HG02610 (cell line): ENCODE measurements at regions not wholly inside any gene's neighbourhood (a gene's known extent, or its start where the extent isn't known, plus 50 kb on each side); places are given as distances from the start of the nearest gene placed in this dataset.

Experiments used
- ATAC-seq: cut with Tn5 transposase; IDR thresholded peaks from one replicate; pipeline ENCODE4 v1.9.1; 2021; ENCODE audit warnings: mild to moderate bottlenecking, moderate library complexity; ENCODE audit not compliant: unreplicated experiment

DNA sequence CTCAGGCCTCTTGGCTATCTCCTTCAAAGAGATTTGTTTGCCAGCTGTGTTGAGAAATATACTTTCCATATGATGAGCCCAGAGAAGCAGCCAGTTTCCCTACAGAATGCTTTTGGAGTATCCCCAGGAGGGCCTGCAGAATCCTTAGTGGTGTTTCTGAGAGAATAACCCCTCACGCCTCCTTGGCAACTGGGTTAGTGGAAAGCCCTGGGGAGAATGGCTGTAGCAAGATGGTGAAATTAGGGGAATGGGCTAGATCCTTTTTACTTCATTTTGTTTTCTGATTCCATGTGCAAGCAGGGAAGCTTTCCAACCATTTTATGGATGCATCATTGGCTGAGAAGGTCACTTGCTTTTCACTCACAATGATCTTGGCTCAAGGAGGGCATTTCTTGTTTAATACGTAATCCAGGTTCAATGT, 364.6 kb downstream of the DMRT2 start:
- ATAC-seq, result no peak

DNA sequence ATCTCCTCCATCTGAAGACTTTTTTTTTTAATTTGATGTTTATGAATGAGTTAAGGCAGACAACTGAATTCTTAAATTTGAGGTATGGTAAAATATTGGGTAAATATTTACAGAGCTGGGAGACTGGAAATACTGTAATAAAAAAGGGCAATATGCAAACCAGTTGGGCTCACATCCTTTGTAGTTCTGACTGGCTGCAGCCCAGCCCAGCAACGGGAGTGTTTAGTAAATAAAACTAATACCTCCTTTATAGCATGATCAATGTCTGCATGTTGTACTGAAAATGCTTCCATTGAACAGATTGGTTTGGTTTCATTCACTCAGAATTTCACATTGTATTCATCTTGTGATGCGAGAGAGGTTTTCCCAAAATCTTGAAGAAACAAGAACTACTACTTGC, 365.0 kb downstream of the DMRT2 start:
- ATAC-seq, result no peak

DNA sequence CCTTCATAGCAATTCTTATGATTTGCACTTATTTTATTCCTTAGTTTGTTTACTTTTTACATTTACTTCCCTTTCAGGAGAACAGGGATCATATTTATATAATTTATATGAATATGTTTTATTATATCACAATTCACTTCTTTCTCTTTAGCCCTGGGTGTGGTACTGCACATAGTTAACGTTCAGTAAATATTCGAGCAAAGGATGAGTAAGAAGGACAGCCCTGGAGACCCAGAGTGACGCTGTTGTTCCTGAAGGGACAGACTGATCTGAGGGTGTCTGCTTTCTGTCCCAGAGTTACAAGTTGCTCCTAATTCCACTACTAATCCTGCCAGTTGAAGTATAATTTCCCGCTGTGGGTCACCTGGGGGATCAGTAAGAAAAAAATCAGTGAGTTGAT, 366.1 kb downstream of the DMRT2 start:
- no peak for ATAC-seq

DNA sequence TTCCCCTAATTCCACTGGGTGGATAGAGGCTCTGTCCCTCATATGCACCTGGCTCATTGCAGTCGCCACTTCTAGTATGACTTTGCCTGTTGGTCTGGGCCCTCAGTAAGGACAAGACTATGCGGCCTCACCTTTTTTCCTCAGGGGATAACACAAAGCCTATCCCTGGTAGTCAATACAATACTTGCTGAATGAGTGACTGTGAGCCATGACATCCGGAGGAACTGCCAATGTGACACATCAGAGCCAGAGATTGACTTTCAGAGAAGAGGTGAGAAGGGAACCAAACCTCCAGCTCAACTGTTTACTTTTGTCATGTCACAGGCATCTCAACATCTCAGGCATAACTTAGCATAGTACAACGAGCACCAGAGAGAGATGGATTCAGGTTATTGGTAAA, 371.3 kb downstream of the DMRT2 start:
- no peak for ATAC-seq

DNA sequence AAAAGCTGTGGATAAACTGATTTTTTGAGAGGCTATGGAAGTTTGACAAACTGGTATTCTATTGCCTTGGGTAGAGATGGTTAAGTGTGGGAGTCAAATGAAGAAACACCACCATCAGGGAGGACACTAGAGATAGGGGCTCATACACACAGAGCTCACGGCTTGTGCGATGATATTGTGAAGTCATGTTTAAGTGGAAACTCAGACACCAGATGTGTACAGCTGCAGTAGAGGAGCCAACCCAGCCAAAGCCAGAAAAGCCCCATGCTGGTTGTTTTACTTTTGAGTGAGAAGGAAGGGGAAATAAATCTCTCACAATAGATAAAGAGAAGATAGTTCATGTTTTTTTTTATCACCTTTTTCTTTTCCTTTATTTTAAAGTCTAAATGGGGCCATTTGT, 377.7 kb downstream of the DMRT2 start:
- ATAC-seq, result no peak

DNA sequence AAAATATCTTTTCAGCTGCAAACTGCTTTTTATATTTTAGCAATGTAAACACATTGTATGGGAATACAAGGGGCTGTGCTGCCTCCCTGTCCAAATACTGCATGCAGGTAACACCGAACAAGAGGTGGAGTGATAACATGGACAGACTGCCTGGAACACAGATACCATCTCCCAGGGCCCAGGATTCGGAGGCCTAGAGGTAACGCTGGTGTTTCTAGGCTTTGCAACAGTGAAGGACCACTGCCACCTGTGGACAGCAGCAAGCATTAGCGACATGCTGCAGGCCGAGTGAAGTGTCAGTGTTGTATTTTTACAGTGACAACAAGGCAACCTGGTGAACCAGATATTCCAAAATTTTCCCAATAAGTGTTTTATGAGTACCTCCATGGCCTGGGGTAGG, 379.1 kb downstream of the DMRT2 start:
- no peak for ATAC-seq

DNA sequence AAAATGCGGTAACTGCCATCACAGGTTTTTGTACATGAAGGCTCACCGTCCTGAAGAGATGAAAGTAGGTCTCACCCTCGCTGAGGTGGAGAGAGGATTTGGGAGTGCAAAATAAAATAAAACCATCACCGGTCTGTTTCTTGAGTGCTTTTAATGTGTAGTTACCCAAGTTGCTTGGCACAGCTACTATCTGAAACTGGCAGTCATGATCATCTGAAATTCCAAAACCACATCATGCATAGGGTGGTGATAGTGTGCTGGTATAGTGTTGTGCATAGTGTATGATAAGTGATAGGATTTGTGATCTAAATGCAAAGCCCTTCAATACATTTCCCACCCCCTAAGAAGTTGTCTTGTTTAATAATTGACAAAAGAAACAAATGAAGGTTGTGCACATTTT, 381.3 kb downstream of the DMRT2 start:
- ATAC-seq, result no peak

DNA sequence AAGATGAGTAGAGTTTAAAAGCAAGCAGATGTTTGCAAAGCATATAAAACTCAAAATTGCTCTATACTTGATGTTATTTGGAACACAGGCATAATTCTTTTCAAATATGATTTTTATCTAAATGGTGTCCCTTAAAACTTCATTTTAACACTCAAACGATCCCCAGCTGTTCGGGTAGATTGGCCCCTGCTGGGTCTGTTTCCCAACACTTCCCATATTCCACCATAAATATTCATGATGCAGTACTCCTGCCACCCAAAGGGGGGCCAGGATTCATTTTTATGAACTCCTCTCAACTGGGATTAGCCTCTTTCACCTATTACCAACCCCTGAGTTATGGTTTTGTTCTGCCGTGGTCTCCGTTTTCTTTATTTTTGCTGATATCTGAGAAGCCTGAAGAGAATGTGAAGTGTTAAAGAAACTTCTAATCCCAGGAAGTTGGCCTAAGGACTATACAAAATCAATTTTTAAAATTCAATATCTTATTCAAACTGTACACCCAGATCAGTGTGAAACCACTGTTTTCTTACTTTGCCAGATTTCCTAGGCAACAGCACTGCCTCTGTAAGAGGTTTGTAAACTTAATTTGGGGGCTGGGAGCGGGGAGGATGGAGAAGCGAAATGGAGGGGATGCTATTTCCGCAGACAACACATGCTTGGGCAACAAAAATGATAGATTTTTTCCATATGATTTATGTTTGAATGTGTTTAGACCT, 384.1 kb downstream of the DMRT2 start:
- ATAC-seq, result no peak

DNA sequence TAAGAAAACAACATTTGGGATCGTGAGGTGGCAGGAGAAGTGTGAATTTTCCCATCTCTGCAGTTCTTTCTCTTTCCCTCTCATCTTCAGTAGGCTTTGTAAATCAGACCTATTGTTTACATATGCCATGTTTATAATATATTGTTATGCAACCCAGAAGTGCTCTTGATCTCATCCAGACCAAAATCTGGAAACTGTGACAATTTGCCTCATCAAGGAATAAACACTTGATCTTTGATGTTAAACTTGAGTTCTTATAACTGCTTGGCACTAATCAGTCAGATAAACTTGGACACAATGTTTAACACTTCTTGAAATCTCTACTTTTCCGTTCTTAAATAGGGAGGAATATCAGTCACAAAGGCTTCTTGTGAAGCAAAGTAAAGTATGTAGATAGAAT, 384.7 kb downstream of the DMRT2 start:
- no peak for ATAC-seq

DNA sequence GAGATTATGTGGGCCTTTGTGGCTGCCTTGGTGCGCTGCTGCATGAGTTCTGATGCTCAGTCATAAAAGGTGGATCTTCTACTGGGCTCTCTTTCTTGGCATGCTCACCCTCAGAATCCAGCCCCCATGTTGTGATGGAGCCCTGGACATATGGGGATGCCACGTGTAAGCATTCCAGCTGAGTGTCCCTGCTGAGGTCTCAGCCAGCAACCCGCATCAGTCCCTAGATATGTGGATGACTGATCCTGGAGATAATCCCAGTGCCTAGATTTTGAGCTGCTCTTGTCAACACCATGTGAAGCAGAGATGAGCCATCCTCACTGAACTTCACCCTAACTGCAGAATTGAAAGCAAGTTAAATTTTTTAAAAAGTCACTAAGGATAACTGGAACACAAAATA, 390.1 kb downstream of the DMRT2 start:
- no peak for ATAC-seq

DNA sequence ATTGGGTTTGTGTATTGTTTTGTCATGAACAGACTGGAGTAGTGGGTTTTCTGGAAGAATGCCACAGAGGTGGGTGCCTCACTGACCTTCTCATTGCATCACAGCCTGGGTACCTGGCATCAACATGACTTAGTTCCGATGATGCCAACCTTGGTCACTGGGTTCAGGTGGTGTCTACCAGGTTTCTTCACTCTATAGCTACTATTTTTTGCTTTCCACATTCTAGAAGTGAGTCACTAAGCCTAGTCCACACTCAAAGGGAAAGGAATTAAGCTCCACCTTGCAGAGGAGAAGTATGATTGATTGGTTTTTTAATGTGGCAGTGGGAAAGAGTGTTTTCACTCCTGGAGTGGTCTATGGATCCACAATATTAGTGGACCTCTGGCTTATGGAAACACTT, 391.9 kb downstream of the DMRT2 start:
- ATAC-seq, result no peak

DNA sequence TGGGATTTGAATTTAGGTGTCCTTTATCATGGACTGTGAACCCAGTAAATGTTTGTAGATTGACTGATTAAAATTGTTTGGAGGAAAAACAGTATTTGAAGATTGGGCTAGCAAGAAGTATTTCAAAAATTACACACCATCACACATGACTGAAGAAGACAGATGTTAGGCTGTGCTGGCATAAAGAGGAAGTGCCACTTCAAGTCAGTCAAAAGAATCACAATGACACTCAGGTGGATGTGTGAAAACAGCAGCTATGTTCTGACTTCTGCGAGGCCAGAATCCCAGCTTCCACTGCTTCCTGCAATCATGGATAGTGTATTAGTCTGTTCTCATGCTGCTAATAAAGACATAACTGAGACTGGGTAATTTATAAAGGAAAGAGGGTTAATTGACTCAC, 393.3 kb downstream of the DMRT2 start:
- ATAC-seq, result no peak

DNA sequence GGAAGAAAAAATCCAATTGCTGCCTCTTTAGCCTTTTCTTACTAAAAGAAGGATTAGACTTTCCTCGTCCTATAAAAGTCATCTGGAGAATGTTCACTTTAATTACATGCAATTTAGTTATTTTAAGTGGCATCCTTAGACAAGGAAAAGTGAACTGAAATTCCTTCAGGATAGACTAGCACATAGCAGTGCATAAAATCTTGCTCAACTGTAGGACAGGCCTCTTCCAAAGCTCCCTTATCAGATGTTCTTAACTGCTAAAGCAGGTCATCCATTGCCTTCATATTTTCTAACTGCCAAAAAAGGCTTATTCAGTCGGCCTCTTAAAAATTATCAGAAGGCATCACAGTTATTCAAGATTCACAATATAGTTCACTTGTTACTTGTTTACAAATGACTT, 396.5 kb downstream of the DMRT2 start:
- no peak for ATAC-seq

DNA sequence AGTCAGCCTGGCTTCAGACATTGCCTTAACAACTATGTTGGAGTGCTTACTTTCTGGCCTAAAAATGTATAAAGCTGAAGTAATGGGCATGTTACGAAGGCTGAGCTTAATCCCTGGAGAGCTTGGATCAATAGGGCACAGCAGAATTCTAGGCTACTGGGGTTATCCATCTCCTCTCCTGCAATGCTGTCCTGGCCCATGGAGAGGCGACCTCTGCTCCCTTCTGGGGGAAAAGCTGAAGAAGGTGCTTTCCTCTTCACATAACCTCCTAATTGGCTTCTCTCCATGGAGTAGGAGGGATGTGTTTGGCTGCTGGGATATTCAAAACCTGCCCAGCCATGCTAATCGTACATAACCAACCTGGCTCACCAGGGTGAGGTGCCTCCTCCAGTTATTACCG, 403.5 kb downstream of the DMRT2 start:
- ATAC-seq, result no peak

DNA sequence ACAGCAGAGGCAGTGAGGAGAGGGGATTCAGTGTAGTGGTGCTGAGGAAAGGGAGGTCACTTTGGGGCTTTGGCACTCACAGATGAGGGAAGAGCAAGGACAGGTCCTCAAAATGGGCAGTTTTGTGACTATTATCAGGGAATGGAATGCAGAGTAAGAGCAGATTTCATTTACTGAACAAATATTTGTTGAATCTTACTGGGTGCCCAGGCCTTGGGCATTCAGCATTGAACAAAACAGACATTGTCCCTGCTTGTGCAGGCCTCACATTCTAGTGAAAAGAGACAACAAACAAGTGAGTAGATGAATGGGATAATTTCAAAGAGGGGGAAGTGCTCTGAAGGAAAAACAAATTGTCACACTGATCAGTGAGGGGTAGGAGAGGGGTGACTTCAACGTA, 404.1 kb downstream of the DMRT2 start:
- ATAC-seq, result no peak

DNA sequence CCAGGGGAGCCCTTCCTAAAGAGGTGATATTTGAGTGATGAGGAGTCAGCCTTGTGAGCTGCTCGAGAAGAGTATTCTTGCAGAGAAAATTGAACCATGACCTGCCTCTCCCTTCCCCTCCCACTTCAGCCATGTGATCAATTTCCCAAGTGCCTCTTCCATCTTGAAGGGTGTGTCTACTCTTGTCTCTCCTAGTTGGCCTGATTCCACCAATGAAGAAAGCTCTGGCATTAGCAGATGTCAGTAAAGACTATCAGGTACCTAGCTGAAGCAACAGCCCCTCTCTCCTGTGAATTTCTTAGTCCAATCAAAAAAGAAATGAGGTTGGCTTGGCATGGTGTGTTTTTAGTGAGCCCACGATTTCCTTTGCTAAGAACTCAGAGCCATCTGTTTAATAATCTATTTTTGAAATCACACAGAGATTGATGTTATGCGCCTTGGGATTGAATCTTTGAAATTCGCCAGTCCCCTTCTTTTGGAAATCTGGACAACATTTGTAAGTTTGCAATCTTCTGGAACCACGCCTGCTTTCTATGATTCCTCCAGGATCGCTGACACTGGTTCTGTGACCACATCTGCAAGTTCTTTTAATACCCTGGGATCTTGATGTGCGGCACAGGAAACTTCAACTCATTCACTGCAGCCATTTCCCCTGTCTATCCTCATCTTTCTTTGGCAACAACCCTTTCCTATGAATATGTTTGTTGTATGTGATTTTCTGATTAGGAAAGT, 404.6 kb downstream of the DMRT2 start:
- ATAC-seq, result no peak

DNA sequence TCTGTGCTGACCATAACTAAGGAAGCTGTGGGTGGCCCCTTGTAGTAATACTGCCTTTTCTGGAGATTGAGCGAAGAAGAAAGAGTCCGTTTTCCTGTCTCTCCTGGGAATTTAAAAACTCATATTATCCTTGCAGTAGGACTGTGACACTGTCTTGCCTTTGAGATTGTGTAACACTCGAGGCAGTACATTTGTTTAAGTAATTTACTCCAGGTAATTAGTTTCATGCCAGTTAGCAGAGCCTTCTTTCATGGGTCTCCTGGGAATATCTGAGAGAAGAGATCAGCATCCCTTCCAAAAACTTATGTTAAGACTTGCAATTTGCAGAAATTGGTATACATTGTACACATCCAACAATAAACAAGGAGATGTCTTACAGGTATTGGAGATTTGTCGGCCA, 405.6 kb downstream of the DMRT2 start:
- ATAC-seq, result no peak

DNA sequence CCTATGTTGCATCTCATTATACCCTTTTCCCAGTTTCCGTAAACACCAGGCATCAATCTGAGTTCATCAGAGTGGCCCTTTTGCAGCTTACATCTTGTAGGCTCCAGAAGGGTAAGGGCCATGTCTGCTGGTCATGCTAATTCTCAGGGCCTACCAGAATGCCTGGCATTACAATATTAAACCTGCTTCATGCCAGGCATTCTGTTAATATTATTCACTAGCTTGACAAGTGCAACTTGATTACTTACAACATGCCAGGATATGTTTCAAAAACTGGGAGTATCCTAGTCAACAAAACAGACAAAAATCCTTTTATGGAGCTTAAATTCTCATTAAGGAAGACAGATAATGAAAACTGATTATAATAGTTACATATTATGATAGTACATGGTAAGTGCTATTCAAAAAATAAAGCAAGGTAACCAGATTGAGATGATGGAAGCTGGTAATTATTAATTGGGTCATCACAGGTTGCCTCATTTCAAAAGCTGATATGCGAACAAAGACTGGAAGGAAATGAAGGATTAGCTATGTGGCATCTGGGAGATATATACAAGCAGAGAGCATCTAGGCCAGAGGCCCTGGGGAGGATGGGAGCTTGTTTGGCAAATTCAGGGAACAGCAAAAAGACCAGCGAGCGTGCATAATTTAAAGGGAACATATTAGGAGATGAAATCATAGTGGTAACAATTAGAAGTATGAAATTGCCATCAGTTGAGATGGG, 406.3 kb downstream of the DMRT2 start:
- no peak for ATAC-seq

DNA sequence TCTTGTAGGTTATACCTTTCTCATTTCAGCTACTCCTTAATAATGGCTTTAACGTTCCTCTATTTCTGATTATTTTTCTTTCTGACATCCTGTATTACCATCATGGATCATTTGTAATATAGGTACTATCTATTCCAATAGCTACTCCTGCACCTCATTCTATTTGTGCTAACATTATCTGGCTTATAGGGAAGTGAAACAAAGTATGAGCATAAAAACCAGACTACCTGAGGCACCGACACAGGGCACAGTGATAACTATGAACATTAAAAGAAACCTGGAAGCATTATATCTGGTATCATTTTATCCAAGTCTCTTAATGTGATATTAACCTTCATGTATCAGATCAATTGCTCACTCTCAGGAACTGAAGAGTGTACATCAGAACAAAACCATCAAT, 407.3 kb downstream of the DMRT2 start:
- ATAC-seq, result no peak

DNA sequence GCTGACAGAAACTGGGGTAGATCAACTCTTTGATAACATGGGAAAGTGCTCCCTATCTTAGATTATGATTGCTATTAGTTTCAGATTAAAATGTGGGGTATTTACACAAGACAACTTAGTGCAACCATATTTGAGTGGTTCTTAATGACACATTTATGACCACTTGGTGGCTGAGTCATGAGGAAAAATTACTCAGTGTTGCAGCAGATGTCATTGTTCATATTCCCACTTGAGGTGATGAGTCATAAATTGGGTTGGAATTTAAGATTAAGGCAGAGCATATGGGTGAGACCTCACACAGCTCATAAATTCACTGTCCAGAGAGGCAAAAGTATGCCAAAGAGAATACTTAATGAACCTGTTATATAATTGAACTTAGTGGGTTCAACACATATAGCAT, 408.3 kb downstream of the DMRT2 start:
- peak; percentile 52 for ATAC-seq

DNA sequence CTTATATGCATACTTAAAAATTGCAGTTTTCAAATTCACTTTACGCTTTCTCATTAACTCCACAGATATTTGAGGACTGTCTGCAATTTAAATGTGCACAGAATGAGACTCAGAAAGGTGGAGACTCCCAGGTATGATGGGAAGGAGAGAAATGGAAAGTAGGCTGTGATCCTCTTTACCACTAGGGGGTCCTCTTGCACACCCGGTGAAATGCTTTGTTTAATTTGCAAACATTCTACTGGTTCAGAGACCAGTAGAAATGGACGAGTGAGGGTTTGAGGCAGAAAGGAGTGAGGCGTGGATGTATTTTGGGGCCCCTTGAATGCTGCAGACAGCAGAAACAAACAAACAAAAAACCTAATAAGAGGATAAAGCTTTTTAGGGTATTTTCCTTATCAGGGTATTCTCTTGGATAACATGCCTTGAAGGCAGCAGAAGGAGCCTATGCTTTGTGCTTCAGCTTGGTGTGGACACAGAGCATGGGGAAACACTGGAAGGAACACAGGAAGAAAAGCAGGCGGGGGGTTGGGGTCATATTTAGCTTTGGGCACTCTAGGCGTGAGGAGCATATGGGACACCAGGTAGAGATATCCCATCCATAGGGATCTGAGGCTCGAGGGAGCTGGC, 410.1 kb downstream of the DMRT2 start:
- peak; percentile 66 for ATAC-seq

DNA sequence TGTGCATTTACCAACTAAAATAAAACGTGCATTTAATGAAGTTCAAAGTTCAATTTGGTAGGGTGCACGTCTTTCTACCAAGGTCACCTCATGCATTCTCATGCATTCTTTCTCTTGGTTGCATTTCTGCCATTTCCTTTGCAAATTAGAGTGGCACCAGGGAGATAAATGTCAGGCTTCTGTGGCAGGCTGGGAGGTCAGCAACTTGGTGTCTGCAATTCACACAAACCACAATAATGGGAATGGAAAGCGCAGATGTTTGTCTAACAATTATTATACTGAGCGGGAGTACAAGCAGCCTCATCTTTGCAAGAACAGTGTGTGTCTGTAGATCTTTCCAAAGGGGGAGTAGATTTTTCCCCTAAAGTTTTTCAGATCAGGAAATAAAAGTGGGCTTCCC, 411.7 kb downstream of the DMRT2 start:
- no peak for ATAC-seq
